Esophagus squamous epithelium (tissue), 4 donors: ENCODE measurements at regions not wholly inside any gene's neighbourhood (a gene's known extent, or its start where the extent isn't known, plus 50 kb on each side); places are given as distances from the start of the nearest gene placed in this dataset.

Experiments
- POLR2A ChIP-seq, 4 donors: fragments of 450-650 bp; IDR thresholded peaks; one replicate each; pipeline ENCODE4 v1.6.1; 2017; ENCODE audit warnings: antibody characterized with exemption in 4 of 4, mild to moderate bottlenecking in 4 of 4, moderate library complexity in 3 of 4
- TF ChIP-seq, protein P1 (sequence below), 6 experiments: fragments of 450-650 bp in 4 of 6; fragments of 200-600 bp in 2 of 6; sonication (generic) in 2 of 6; IDR thresholded peaks; one replicate each; pipeline ENCODE4 v1.5.1; 2016 to 2019; ENCODE audit warnings: antibody characterized with exemption in 6 of 6, mild to moderate bottlenecking in 4 of 6, moderate library complexity in 4 of 6

- TF ChIP-seq, protein P1, sequence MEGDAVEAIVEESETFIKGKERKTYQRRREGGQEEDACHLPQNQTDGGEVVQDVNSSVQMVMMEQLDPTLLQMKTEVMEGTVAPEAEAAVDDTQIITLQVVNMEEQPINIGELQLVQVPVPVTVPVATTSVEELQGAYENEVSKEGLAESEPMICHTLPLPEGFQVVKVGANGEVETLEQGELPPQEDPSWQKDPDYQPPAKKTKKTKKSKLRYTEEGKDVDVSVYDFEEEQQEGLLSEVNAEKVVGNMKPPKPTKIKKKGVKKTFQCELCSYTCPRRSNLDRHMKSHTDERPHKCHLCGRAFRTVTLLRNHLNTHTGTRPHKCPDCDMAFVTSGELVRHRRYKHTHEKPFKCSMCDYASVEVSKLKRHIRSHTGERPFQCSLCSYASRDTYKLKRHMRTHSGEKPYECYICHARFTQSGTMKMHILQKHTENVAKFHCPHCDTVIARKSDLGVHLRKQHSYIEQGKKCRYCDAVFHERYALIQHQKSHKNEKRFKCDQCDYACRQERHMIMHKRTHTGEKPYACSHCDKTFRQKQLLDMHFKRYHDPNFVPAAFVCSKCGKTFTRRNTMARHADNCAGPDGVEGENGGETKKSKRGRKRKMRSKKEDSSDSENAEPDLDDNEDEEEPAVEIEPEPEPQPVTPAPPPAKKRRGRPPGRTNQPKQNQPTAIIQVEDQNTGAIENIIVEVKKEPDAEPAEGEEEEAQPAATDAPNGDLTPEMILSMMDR (IDR thresholded peaks at IDR 0.05) = no peak
- no peak for TF ChIP-seq POLR2A (IDR thresholded peaks at IDR 0.05)
These were observed 430.9 kb downstream of the PCNX1 start for GRCh38 chr14:71338153-71338552.
